ENCODE measurements at regions not wholly inside any gene's neighbourhood (a gene's known extent, or its start where the extent isn't known, plus 50 kb on each side); places are given as distances from the start of the nearest gene placed in this dataset.

GRCh38 chr20:17859002-17859615 lies 109.5 kb downstream of the SNX5 start:
- TF ChIP-seq, protein P1, sequence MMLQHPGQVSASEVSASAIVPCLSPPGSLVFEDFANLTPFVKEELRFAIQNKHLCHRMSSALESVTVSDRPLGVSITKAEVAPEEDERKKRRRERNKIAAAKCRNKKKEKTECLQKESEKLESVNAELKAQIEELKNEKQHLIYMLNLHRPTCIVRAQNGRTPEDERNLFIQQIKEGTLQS (IDR thresholded peaks at IDR 0.05; ENCODE audit: insufficient read depth, low read depth, low read length): no peak
- TF ChIP-seq CREB1 (IDR thresholded peaks at IDR 0.05): no peak
- no peak for TF ChIP-seq KDM1A (IDR thresholded peaks at IDR 0.05; ENCODE audit: borderline replicate concordance, low read length)

Measured in H1 (cell line).